ENCODE measurements at regions not wholly inside any gene's neighbourhood (a gene's known extent, or its start where the extent isn't known, plus 50 kb on each side); places are given as distances from the start of the nearest gene placed in this dataset.
"Not testable (repeated sequence)": the region's sequence is repeated elsewhere in the genome, so short reads cannot be mapped to it uniquely, and the experiment has no call there.

- no CpG with 5 or more reads among the region's 7 CpGs for WGBS (ENCODE audit: extremely low coverage, insufficient coverage, low lambda C conversion rate)
- Histone ChIP-seq H3K9ac (ENCODE audit: low read length) (no peak overlapping the region), H3K4ac (ENCODE audit: low read depth, low read length) (no peak overlapping the region), H3K79me1 (ENCODE audit: low read length) (no peaks in the 10 kb centered on the region), H3K18ac (ENCODE audit: low read length) (no peak overlapping the region), H3K36me3 (ENCODE audit: control insufficient read depth, insufficient read depth, low read length) (no peaks in the 10 kb centered on the region), H3K4me1 (ENCODE audit: control insufficient read depth, low read depth, low read length) (no peaks in the 10 kb centered on the region), H2BK15ac (replicated peaks; ENCODE audit: low read depth) (no peak overlapping the region), H3K79me2 (ENCODE audit: control insufficient read depth, insufficient read depth, low read length) (no peaks in the 10 kb centered on the region), H2BK120ac (ENCODE audit: low read depth, low read length) (no peak overlapping the region), H2AK5ac (ENCODE audit: low read length) (no peak overlapping the region), H3K4me2 (ENCODE audit: low read length) (no peak overlapping the region), H4K8ac (ENCODE audit: low read depth, low read length) (no peak overlapping the region), H4K5ac (ENCODE audit: low read length) (no peak overlapping the region), H3K27me3 (ENCODE audit: insufficient read depth, low read length, poor library complexity) (no peaks in the 10 kb centered on the region), H2BK5ac (ENCODE audit: low read length) (no peak overlapping the region), H3K4me3 (ENCODE audit: low read length) (no peak overlapping the region), H3K56ac (ENCODE audit: low read length) (no peak overlapping the region), H3K23ac (ENCODE audit: low read length) (no peak overlapping the region), H3K27ac (ENCODE audit: low read depth, low read length) (no peak overlapping the region)
- DNase-seq, result no peak
Observed at GRCh38 chr2:36125702-36126101, 229.9 kb upstream of the CRIM1 start.

GRCh38 chr2:36123995-36124394 is 231.6 kb upstream of the CRIM1 start:
- Histone ChIP-seq H2BK5ac (ENCODE audit: low read length) (no peak overlapping the region), H3K4ac (ENCODE audit: low read depth, low read length) (no peak overlapping the region), H2AK5ac (ENCODE audit: low read length) (no peak overlapping the region), H3K56ac (ENCODE audit: low read length) (no peak overlapping the region), H3K4me3 (ENCODE audit: low read length) (no peak overlapping the region), H3K18ac (ENCODE audit: low read length) (no peak overlapping the region), H3K4me2 (ENCODE audit: low read length) (no peak overlapping the region), H2BK15ac (replicated peaks; ENCODE audit: low read depth) (no peak overlapping the region), H3K4me1 (ENCODE audit: control insufficient read depth, low read depth, low read length) (no peaks in the 10 kb centered on the region), H4K8ac (ENCODE audit: low read depth, low read length) (no peak overlapping the region), H3K27ac (ENCODE audit: low read depth, low read length) (no peak overlapping the region), H3K27me3 (ENCODE audit: insufficient read depth, low read length, poor library complexity) (no peaks in the 10 kb centered on the region), H4K5ac (ENCODE audit: low read length) (no peak overlapping the region), H3K9ac (ENCODE audit: low read length) (no peak overlapping the region), H2BK120ac (ENCODE audit: low read depth, low read length) (no peak overlapping the region), H3K79me2 (ENCODE audit: control insufficient read depth, insufficient read depth, low read length) (no peaks in the 10 kb centered on the region), H3K79me1 (ENCODE audit: low read length) (no peaks in the 10 kb centered on the region), H3K36me3 (ENCODE audit: control insufficient read depth, insufficient read depth, low read length) (no peaks in the 10 kb centered on the region), H3K23ac (ENCODE audit: low read length) (no peak overlapping the region)
- DNase-seq, result no peak
- WGBS (ENCODE audit: extremely low coverage, insufficient coverage, low lambda C conversion rate), result no CpG with 5 or more reads among the region's 2 CpGs

GRCh38 chr2:36097022-36097421 is 258.6 kb upstream of the CRIM1 start:
- H3K18ac ChIP-seq (ENCODE audit: low read length), result no peak overlapping the region
- no peaks in the 10 kb centered on the region for H3K4me1 ChIP-seq (ENCODE audit: control insufficient read depth, low read depth, low read length)
- no peaks in the 10 kb centered on the region for H3K36me3 ChIP-seq (ENCODE audit: control insufficient read depth, insufficient read depth, low read length)
- H2BK15ac ChIP-seq (replicated peaks; ENCODE audit: low read depth), result no peak overlapping the region
- H3K79me2 ChIP-seq (ENCODE audit: control insufficient read depth, insufficient read depth, low read length), result no peaks in the 10 kb centered on the region
- H3K79me1 ChIP-seq (ENCODE audit: low read length), result no peaks in the 10 kb centered on the region
- no peak overlapping the region for H3K56ac ChIP-seq (ENCODE audit: low read length)
- no CpG with 5 or more reads among the region's 3 CpGs for WGBS (ENCODE audit: extremely low coverage, insufficient coverage, low lambda C conversion rate)
- H2BK120ac ChIP-seq (ENCODE audit: low read depth, low read length), result no peak overlapping the region
- no peak overlapping the region for H3K23ac ChIP-seq (ENCODE audit: low read length)
- no peak overlapping the region for H4K5ac ChIP-seq (ENCODE audit: low read length)
- H2BK5ac ChIP-seq (ENCODE audit: low read length), result no peak overlapping the region
- no peak overlapping the region for H3K27ac ChIP-seq (ENCODE audit: low read depth, low read length)
- no peak overlapping the region for H3K4me3 ChIP-seq (ENCODE audit: low read length)
- peak; percentile 10 for DNase-seq
- H3K4me2 ChIP-seq (ENCODE audit: low read length), result no peak overlapping the region
- no peak overlapping the region for H3K9ac ChIP-seq (ENCODE audit: low read length)
- H3K4ac ChIP-seq (ENCODE audit: low read depth, low read length), result no peak overlapping the region
- no peaks in the 10 kb centered on the region for H3K27me3 ChIP-seq (ENCODE audit: insufficient read depth, low read length, poor library complexity)
- H4K8ac ChIP-seq (ENCODE audit: low read depth, low read length), result no peak overlapping the region
- H2AK5ac ChIP-seq (ENCODE audit: low read length), result no peak overlapping the region

GRCh38 chr2:36091844-36092741 is 263.5 kb upstream of the CRIM1 start:
- H3K4me3 ChIP-seq (ENCODE audit: low read length); DNase-seq; H3K4me2 ChIP-seq (ENCODE audit: low read length); H3K4ac ChIP-seq (ENCODE audit: low read depth, low read length); H3K79me2 ChIP-seq (ENCODE audit: control insufficient read depth, insufficient read depth, low read length); H3K18ac ChIP-seq (ENCODE audit: low read length); H3K4me1 ChIP-seq (ENCODE audit: control insufficient read depth, low read depth, low read length); H3K27me3 ChIP-seq (ENCODE audit: insufficient read depth, low read length, poor library complexity); H2BK15ac ChIP-seq (replicated peaks; ENCODE audit: low read depth); H4K5ac ChIP-seq (ENCODE audit: low read length); H3K23ac ChIP-seq (ENCODE audit: low read length); H3K27ac ChIP-seq (ENCODE audit: low read depth, low read length); H3K9ac ChIP-seq (ENCODE audit: low read length); H2BK5ac ChIP-seq (ENCODE audit: low read length); H2AK5ac ChIP-seq (ENCODE audit: low read length); H3K36me3 ChIP-seq (ENCODE audit: control insufficient read depth, insufficient read depth, low read length); H2BK120ac ChIP-seq (ENCODE audit: low read depth, low read length); H3K79me1 ChIP-seq (ENCODE audit: low read length); H4K8ac ChIP-seq (ENCODE audit: low read depth, low read length); H3K56ac ChIP-seq (ENCODE audit: low read length): not testable (repeated sequence)
- WGBS (ENCODE audit: extremely low coverage, insufficient coverage, low lambda C conversion rate), result no CpG with 5 or more reads among the region's 26 CpGs

- Histone ChIP-seq H2BK5ac (ENCODE audit: low read length) (no peak overlapping the region), H3K36me3 (ENCODE audit: control insufficient read depth, insufficient read depth, low read length) (no peaks in the 10 kb centered on the region), H3K18ac (ENCODE audit: low read length) (no peak overlapping the region), H3K4me2 (ENCODE audit: low read length) (no peak overlapping the region), H3K4me1 (ENCODE audit: control insufficient read depth, low read depth, low read length) (no peaks in the 10 kb centered on the region), H3K56ac (ENCODE audit: low read length) (no peak overlapping the region), H3K79me2 (ENCODE audit: control insufficient read depth, insufficient read depth, low read length) (no peaks in the 10 kb centered on the region), H4K5ac (ENCODE audit: low read length) (no peak overlapping the region), H3K4me3 (ENCODE audit: low read length) (no peak overlapping the region), H3K9ac (ENCODE audit: low read length) (no peak overlapping the region), H4K8ac (ENCODE audit: low read depth, low read length) (no peak overlapping the region), H3K79me1 (ENCODE audit: low read length) (no peaks in the 10 kb centered on the region), H3K4ac (ENCODE audit: low read depth, low read length) (no peak overlapping the region), H2AK5ac (ENCODE audit: low read length) (no peak overlapping the region), H2BK120ac (ENCODE audit: low read depth, low read length) (peak overlapping the region; percentile 47), H3K23ac (ENCODE audit: low read length) (no peak overlapping the region), H2BK15ac (replicated peaks; ENCODE audit: low read depth) (no peak overlapping the region), H3K27me3 (ENCODE audit: insufficient read depth, low read length, poor library complexity) (no peaks in the 10 kb centered on the region), H3K27ac (ENCODE audit: low read depth, low read length) (no peak overlapping the region)
- DNase-seq, result peak; percentile 60
- no CpG with 5 or more reads among the region's 4 CpGs for WGBS (ENCODE audit: extremely low coverage, insufficient coverage, low lambda C conversion rate)
Observed at GRCh38 chr2:36088716-36089328, 266.8 kb upstream of the CRIM1 start.
